GM23338 (cell line): ENCODE measurements at regions not wholly inside any gene's neighbourhood (a gene's known extent, or its start where the extent isn't known, plus 50 kb on each side); places are given as distances from the start of the nearest gene placed in this dataset.

ENCODE experiments used
- CREB1 ChIP-seq: fragments of 250-450 bp; sonication (Bioruptor Pico); IDR thresholded peaks from 2 replicates; pipeline ENCODE4 v1.5.0; 2020; ENCODE audit warnings: low read depth, mild to moderate bottlenecking, moderate library complexity
- ETS1 ChIP-seq: IDR thresholded peaks from 2 replicates; pipeline ENCODE4 v1.6.1; 2016; ENCODE audit warnings: antibody characterized with exemption
- EZH2 ChIP-seq: fragments of 200-600 bp; sonication (generic); IDR thresholded peaks from one replicate; pipeline ENCODE4 v1.8.0; 2017; ENCODE audit warnings: antibody characterized with exemption, mild to moderate bottlenecking, low read depth; ENCODE audit not compliant: unreplicated experiment
- EZH2phosphoT487 ChIP-seq: fragments of 200-600 bp; sonication (generic); IDR thresholded peaks from one replicate; pipeline ENCODE4 v1.8.1; 2018; ENCODE audit warnings: antibody characterized with exemption; ENCODE audit not compliant: unreplicated experiment
- JUNB ChIP-seq: IDR thresholded peaks from one replicate; pipeline ENCODE4 v1.6.1; 2016; ENCODE audit warnings: antibody characterized with exemption; ENCODE audit not compliant: unreplicated experiment
- NANOG ChIP-seq: IDR thresholded peaks from 2 replicates; pipeline ENCODE4 v1.6.1; 2016; ENCODE audit warnings: antibody characterized with exemption, borderline replicate concordance
- POLR2AphosphoS5 ChIP-seq: IDR thresholded peaks from 2 replicates; pipeline ENCODE4 v1.6.1; 2016; ENCODE audit warnings: antibody characterized with exemption, low read depth
- REST ChIP-seq: IDR thresholded peaks from one replicate; pipeline ENCODE4 v1.6.1; 2018; ENCODE audit warnings: antibody characterized with exemption; ENCODE audit not compliant: unreplicated experiment
- STAT1 ChIP-seq: IDR thresholded peaks from one replicate; pipeline ENCODE4 v1.6.1; 2016; ENCODE audit warnings: antibody characterized with exemption; ENCODE audit not compliant: unreplicated experiment
- ZNF114 ChIP-seq: fragments of 250-450 bp; sonication (Bioruptor Pico); IDR thresholded peaks from 2 replicates; pipeline ENCODE4 v1.5.0; 2020; ENCODE audit warnings: mild to moderate bottlenecking, moderate library complexity
- ZNF331 ChIP-seq: fragments of 250-450 bp; sonication (Bioruptor Pico); IDR thresholded peaks from 2 replicates; pipeline ENCODE4 v1.5.0; 2020; ENCODE audit warnings: low read depth, mild to moderate bottlenecking, moderate library complexity
- TF ChIP-seq, protein P1 (sequence below), 2 experiments: fragments of 200-600 bp in 1 of 2; sonication (generic) in 1 of 2; conservative IDR thresholded peaks; 2 replicates each; pipeline versions ENCODE4 v1.5.1 to v1.6.1; 2016 to 2017; ENCODE audit warnings: antibody characterized with exemption in 2 of 2, low read depth in 2 of 2, mild to moderate bottlenecking in 2 of 2, moderate library complexity in 1 of 2

GRCh38 chr14:38070061-38070588 is 137.6 kb upstream of the SSTR1 start:
- TF ChIP-seq, protein P1, sequence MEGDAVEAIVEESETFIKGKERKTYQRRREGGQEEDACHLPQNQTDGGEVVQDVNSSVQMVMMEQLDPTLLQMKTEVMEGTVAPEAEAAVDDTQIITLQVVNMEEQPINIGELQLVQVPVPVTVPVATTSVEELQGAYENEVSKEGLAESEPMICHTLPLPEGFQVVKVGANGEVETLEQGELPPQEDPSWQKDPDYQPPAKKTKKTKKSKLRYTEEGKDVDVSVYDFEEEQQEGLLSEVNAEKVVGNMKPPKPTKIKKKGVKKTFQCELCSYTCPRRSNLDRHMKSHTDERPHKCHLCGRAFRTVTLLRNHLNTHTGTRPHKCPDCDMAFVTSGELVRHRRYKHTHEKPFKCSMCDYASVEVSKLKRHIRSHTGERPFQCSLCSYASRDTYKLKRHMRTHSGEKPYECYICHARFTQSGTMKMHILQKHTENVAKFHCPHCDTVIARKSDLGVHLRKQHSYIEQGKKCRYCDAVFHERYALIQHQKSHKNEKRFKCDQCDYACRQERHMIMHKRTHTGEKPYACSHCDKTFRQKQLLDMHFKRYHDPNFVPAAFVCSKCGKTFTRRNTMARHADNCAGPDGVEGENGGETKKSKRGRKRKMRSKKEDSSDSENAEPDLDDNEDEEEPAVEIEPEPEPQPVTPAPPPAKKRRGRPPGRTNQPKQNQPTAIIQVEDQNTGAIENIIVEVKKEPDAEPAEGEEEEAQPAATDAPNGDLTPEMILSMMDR (conservative IDR thresholded peaks at IDR 0.05; ENCODE audit: low read depth in 2 of 2), result no peak
- TF ChIP-seq POLR2AphosphoS5 (no peak), EZH2 (no peak), STAT1 (no peak), EZH2phosphoT487 (no peak), REST (no peak), ZNF114 (CRISPR knock-in tag) (no peak), JUNB (no peak), CREB1 (CRISPR knock-in tag) (no peak), ETS1 (no peak), NANOG (no peak), ZNF331 (CRISPR knock-in tag) (no peak)
